GM04504 (cell line): ENCODE measurements at regions not wholly inside any gene's neighbourhood (a gene's known extent, or its start where the extent isn't known, plus 50 kb on each side); places are given as distances from the start of the nearest gene placed in this dataset.
"Not testable (repeated sequence)": the region's sequence is repeated elsewhere in the genome, so short reads cannot be mapped to it uniquely, and the experiment has no call there.

Source experiments
- DNase-seq: peaks from one replicate; pipeline ENCODE4 v3.0.0-alpha.2; 2012; ENCODE audit warnings: low read depth

DNA sequence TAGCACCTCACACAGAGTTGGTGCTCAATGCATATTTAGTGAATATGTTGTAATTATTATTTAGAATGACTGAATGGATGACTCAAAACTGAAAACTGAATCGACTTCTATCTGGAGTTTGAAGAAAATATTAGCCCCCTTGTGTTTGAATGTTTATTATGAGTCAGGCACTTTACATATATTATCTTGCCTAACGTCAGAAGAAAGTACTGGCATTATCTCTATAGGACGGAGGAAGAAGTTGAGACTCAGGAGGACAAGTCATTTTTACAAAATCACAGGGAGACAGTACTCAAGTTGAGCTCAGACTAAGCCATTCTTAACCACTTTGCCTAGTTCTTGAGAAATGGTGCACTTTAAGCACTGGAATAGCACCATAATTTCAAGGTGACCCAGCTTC is 684.0 kb downstream of the UTRN start:
- DNase-seq, result no peak

- no peak for DNase-seq
These were observed 684.6 kb downstream of the UTRN start for GRCh38 chr6:144969602-144970272.

- not testable (repeated sequence) for DNase-seq
These were observed 692.2 kb downstream of the UTRN start for GRCh38 chr6:144977250-144977864.

DNA sequence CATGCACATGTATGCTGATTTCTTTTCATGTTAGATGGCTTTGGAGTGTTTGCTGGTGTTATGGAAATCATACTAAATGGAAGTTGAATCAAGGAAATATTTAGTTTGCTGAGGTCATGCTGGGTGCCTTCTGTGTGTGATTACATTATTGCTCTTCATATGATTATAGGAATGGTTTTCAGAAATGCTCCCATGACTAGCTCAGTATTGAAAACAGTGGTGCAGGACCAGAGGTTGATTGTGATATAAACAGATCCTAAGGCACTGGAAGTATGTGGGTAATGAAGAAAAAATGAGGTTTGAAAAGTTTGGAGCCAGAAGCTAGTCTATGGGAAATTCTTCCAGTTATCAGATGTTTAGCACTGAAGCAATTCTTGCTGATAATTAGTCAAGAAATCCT is 693.1 kb downstream of the UTRN start:
- DNase-seq, result no peak

GRCh38 chr6:144986271-144986670 is 701.1 kb downstream of the UTRN start:
- no peak for DNase-seq

DNA sequence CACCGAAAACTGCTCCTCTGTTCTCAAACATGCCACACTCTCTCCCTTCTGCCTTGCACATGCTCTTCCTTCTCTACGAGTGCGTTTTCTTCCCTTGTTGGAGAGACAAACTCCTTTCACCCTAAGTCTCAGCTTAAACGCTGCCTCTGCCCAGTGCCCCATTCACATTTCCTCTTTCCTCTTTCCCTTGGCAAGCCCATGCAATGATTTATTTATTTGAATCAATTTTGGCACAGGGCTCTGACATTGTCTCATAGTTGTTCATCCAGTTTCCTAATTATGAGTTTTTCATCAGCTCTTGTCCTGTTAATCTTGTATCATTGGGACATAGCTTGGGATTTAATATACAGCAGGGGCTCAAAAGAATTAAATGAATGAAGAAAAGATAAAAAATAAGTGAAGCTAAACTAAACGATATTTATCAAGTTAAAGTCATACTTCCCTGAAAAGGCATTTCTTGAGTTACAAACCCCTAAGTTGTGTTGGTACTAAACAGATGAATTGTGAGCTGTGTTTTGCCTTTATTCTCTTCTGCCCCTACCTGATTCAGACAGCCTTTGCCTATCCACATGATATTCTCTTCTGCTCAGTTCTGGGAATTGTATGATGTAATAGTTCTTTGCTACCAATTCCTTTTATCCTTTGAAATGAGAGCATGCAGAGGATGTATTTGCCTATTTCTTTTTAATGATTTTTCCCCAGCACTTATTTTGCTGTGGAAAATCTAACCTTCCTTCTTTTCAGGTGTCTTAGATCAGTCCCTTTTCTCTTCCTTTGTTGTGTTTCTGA is 704.4 kb downstream of the UTRN start:
- no peak for DNase-seq

DNA sequence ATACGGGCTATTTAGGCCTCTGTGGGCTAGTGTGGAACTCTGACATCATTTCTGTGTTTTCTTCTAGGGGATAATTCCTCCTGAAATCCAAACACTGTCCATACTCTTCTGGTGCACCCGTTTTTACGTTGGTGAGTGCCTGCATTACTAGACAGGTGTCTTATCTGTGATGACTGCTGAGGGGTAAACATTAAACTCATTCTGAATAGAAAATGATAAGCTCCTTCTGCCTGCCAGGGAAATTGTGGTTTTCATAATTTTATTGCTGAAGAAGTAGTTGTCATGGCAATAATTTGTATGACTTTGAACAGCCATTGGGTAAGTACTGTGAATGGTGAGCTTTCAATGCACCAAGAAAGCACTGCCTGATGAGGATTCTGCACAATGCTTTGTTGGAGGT is 705.6 kb downstream of the UTRN start:
- no peak for DNase-seq

- no peak for DNase-seq
These were observed 708.7 kb downstream of the UTRN start for GRCh38 chr6:144993870-144994269.

- DNase-seq, result no peak
These were observed 712.9 kb downstream of the UTRN start for GRCh38 chr6:144997996-144998395.

DNA sequence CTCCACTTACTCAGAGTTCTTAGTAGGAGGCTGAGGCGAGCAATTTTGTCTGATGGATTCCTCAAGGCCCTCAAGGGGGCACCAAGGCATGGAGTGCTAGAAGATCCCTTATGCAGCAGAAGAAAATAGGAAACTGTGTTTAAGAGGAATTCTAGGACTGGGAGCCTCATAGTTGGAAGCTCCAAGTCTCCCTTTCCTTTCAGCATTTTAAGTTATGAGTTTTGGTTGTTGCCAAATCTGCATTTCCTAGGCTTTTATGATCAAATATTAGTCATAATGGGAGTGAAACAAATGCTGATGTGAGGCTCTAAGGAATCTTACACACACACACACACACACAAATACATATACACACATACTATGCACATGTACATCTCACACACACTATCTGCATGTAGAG is 714.0 kb downstream of the UTRN start:
- DNase-seq, result no peak

GRCh38 chr6:145003145-145003544 is 718.0 kb downstream of the UTRN start:
- DNase-seq, result no peak

- no peak for DNase-seq
These were observed 721.8 kb downstream of the UTRN start for GRCh38 chr6:145006914-145007313.

DNA sequence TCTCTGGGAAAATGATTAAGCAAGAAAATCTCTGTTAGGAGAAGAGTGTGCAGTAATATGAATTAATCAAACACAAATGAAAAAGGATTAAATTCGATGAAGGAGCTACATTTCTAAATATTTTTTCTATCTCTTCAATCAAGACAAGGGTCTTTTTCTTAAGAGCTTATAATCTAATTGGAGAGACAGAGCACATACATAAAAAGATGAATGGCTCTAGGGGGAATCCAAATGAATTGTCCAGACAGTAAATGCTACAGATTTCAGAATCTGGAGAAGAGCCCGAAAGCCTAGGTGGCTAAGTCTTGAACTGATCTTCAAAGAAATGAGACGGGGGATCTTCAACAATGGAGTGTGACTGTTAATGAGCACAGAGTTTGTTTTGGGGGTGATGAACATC is 723.6 kb downstream of the UTRN start:
- no peak for DNase-seq

- DNase-seq, result no peak
These were observed 724.6 kb downstream of the UTRN start for GRCh38 chr6:145009711-145010110.

GRCh38 chr6:145012039-145012662 is 723.2 kb downstream of the EPM2A start:
- no peak for DNase-seq

- DNase-seq, result peak; percentile 70
These were observed 719.4 kb downstream of the EPM2A start for GRCh38 chr6:145015739-145016558.

GRCh38 chr6:145017051-145017450 is 718.3 kb downstream of the EPM2A start:
- no peak for DNase-seq

DNA sequence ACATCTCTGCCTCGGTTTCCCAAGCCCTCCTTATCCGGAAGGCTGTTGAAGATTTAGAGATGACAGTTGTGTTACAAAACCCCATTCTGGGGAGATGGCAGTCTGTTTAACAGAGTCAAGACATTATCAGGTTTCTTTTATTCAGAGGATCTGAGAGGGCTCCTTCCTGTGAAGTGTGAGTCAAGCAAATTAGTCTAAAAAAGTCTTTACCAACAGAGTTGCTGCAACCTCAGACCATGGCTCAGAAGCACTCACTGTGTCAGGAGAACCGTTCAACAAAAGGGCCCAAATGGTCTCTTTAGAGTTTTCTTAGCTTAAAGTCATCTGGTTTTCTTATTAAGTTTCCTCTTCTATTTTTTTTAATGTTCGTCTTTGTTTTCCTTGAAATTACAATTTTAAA is 717.8 kb downstream of the EPM2A start:
- no peak for DNase-seq

DNA sequence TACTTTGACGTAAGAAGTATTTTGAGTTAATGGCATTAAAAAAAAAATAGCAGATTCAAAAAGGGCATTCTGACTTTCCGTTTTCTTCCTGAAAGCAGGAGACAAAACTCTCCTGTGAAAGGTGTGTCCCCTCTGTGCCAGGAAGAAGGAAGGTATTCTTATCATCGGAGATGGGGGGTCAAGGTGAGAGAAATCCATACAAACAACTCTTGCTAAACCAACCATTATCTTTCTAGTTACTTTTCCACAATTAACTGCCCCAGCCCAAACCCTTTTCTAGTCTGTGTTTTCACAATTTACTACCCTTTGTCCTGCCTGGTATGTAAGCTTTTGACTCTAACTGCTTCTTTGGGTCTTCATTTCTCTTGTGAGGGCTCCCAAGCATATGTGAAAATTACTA is 717.3 kb downstream of the EPM2A start:
- DNase-seq, result no peak

GRCh38 chr6:145020114-145020513 is 715.2 kb downstream of the EPM2A start:
- DNase-seq, result no peak

GRCh38 chr6:145020543-145020942 is 714.8 kb downstream of the EPM2A start:
- no peak for DNase-seq

DNA sequence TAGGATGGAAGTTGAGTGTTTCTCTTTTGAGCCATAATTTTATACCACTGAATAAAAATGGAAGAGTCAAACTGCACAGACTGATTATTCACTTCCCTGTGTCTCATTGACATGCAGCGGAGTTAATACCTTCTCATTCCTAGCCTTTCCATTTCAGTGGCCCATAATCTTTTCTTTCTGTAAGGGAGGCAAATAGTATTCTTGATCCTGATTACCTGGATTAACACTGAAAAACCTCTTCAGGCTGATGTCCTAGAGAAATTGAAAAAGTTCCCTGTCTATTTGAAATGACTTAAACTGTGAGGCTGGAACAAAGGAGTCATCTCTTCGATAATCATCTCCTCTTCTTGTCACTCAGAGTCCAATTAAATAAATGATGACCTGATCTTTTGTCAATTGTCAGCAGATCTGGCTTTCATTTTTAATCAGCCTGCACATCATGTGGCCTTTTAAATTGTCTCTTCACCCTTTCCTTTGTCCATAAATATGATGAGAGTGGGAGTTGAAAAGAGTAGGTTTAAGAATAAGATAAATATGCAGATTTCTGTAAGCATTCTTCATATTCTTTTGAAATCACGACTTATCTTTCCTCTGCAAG is 713.0 kb downstream of the EPM2A start:
- DNase-seq, result no peak
